HG03095 (cell line): ENCODE measurements at regions not wholly inside any gene's neighbourhood (a gene's known extent, or its start where the extent isn't known, plus 50 kb on each side); places are given as distances from the start of the nearest gene placed in this dataset.

Experiments
- ATAC-seq: cut with Tn5 transposase; IDR thresholded peaks from one replicate; pipeline ENCODE4 v1.9.1; 2021; ENCODE audit warnings: moderate library complexity; ENCODE audit not compliant: unreplicated experiment

DNA sequence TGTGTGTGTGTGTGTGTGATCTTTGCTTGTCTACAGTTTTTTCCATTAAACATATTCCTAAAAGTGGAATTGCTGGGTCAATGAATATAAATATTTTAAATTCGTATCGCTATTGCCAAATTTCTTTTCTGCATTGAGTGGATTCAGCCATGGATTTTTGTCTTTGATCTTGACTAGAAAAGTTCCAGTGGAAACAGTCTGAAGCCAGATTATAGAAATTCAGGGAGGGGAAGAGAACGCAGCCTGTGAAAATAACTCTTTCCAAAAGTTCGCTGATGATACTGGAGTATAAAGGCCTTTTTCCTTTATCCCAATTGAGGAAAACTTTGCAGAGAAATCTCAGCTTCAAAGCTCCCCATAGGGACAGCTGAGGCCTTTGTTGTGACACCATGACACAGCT, 292.3 kb upstream of the CD180 start:
- ATAC-seq: no peak

DNA sequence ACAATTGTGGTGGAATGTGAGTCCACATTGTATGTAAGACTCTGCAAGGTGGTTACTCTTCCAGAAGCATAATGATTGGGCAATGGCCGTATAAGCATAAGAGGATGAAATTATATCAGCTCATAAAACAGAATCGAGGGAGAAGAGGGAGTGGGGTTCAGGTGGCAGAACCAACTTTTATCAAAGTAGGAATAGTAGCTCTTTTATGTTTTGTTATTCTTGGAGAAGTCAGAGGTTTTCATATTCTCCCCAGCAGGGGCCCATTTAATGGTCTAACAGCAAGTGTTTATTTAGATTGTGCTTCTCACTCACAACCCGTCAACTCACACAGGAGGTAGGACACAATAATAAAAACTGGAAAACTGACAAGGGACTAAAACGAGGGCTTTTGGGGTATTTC, 291.3 kb upstream of the CD180 start:
- no peak for ATAC-seq

DNA sequence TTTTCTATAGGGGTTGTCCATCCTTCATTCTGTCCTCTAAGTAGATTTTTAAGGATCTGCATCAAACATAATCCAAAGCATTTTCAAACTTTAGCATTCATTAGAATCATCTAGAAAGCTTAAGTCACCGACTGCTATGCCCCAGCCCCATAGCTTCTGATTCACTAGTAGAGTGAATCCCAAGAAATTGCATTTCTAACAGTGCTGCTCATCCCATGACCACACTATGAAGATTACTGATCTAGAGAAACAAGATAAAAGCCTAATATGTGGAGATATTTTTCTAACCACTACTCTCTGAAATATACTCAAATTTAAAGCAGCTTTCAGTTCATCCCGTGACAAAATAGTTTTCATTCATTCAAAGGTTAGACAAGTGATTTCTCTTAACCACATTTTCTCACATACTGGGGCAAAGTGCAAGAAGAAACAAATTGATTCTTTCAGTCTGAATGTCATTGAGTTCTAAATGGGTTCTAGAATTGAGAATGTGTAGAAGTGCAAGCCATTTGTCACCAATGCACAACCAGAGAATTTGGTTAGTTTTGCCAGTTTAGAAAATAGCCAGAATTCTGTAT, 286.9 kb upstream of the CD180 start:
- ATAC-seq: no peak

DNA sequence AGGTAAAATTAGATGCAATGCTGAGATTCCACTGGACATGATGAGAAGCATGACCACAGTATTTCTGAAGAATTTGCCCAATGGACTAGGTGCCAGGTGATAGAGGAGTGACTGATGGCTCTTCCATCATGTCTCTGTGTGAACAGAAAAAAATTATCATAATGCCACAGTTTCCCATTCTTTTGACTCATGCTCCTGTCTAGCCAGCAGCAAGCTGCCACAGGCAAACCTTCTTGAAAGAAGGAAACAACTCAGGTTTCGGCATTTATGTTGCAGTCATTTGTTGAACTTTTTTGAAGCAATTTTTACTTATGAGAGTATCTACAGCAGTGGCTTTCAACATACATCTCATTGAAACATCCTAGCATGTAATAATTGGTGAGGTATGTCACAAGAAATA, 284.8 kb upstream of the CD180 start:
- no peak for ATAC-seq

DNA sequence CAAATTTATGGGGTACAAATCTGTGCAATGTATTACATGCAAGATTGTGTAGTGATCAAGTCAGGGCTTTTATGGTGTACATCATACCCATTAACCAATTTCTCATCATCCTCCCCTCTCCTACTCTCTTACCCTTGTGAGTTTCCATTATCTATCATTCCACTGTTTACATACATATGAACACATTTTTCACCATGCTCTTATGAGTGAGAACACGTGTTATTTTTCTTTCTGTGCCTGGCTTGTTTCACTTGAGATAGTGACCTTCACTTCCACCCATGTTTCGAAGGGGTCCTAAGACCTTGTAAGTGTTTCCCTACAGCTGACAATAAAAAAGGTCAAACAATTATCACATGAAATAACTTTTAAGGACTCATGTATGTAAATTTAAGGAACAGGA, 281.7 kb upstream of the CD180 start:
- no peak for ATAC-seq

DNA sequence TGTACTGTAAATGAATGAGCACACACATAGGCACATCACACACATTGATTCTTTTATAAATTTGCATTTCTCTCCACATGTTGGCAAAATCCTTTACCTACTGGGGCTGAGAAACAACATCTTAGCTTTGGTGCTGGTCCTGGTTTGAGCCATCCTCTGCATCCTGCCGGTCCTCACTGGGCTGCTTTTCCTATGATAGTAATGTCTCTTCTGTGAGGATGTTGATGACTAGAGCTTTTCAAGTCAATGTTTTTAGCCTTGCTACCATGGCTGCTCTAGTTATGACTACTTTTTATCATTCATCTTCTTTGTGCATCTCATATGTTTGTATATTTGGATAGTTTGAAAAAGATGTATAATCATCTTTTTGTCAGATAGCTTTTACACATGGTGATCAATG, 280.4 kb upstream of the CD180 start:
- ATAC-seq: no peak

DNA sequence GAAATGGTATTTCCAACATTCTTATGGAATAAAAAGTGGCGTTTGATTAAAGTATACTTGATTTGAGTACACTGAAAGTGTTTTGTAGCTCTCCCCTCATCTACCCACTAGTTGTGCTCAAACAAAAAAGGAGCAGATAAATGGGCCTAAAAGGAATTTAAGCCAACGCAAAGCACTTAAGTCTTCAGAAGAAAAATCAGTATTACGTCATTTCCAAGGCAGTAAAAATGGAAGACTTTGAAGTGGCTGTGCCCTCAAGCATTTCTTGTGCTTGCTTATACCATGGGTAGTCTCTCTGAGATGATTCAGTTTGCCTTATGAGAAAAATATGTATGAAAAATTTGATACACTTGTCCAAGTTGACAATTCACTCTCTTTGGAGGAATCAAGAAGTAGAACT, 279.9 kb upstream of the CD180 start:
- ATAC-seq: no peak

DNA sequence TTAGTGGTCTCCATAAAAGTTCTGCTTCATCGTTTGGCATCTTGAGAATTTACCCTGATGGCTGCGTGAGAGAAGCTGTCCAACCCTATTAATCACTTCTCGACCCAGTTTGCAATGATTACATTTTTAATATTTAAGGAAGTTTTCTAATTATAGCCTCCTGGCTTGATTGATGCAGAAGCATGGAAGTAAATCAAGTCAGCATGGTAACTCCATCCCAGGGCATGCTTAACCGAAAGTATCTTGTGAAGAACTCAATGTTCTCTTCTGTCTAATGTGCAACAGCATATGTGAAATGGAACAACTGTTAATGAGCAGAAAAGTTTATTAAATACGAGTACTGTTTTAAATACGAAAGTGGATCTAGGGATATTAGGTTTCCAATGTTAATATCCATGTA, 278.9 kb upstream of the CD180 start:
- ATAC-seq: no peak

DNA sequence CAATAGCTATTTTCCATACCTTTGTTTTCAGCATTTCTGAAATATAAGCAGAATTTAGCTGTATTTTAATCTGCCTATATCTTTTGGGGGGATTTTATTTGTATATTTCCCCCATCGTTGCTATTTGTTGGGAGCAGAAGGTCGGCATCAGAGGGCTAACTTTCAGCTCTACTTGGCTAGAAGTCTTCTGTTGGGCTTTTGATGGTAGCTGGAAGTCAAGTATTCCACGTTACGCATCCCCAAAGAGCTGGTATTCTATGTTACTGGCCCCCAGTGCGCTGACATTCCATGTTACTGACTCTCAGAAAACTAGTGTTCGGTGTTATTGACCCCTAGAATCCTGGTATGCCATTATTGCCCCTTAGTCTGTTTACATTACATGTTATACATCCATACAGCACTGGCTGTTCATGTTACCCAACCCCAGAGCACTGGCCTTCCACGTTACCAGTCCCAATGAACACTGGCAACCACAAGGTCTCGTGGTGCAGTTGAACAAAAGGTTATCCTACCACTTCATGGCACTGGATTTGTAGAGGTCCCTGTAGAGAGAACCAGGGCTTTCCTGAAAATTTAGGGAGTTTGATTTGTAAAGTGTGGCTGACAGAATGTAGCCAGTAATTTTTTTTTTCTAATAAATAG, 278.1 kb upstream of the CD180 start:
- ATAC-seq: no peak

DNA sequence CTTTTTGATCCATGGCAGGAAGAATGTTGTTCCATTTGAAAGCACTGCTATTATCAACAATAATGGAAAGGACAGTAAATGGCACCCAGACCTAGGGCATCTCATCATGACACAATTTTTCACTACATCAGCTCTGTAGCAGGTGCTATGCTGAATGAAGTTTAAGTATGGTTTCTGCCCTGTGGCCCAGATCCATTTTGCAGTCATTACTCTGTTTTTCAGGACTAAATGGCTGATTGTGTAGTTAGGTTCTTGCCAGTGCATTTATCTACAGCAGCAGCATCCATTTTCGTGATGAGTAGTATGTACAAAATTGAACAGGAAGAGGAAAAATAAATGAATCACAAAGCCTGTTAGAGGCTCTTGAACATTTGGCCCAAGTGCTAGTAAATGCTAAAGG, 270.5 kb upstream of the CD180 start:
- no peak for ATAC-seq

DNA sequence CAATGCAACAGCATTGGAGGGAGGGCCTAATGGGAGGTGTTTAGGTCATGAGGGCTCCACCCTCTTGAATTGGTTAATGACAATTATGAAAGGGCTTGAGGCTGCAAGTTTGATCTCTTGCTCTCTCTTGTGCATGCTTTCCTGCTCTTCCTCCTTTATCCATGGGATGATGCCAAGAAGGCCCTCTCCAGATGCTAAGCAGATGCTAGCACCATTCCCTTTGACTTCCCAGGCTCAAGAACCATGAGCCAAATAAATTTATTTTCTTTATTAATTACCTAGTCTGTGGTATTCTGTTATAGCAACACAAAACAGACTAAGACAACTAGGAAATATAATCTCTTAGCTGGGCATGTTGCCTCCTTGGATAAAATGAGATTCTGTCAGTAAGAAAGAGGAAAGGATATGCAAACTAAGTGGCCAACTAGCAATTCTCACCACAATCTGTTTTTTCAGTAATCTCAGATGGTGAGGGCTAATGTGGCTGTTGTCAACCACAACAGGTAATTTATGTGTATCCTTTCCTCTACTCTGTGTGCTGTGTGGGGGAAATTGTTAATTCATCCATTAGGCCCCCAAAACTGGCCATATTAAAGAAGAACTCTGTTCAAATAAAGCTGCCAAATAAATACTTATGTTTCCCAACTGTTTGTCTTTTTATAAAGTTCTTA, 269.1 kb upstream of the CD180 start:
- ATAC-seq: no peak

DNA sequence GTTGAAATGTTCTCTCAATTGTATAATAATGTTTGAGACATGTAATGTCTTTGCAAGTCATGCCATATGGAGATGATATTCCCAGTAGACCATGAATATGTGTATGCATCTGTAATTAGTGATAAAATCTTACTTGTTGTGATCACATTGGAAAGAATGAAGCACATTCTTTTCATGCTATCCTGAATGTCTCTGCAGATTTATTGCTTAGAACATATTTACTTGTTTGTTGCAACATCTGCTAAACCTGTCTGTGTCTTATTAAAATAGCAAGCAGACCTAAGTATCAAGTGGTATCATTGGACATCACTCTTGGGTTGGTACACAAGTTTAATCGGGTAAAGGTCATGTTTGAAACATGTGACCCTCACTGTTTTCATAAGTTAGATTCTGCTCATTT, 265.5 kb upstream of the CD180 start:
- ATAC-seq: no peak

DNA sequence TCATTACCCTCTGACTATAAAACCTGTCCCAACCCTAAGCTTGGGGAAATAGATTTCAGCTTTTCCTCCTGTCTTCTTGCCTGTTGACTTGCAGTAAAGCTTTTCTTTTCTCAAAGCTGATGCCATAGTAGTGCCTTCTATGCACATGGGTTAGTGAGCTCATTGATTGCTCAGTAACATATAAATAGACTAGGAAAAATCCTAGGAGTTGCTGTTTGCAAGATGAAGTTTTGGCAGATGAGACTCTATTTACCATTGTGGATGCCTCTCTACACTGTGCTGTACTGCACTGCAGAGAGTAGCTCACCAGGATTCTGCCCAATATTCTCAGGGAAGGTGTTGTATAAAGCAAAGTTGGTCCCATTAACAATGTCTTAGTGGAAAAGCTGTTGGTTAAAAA, 262.7 kb upstream of the CD180 start:
- no peak for ATAC-seq

DNA sequence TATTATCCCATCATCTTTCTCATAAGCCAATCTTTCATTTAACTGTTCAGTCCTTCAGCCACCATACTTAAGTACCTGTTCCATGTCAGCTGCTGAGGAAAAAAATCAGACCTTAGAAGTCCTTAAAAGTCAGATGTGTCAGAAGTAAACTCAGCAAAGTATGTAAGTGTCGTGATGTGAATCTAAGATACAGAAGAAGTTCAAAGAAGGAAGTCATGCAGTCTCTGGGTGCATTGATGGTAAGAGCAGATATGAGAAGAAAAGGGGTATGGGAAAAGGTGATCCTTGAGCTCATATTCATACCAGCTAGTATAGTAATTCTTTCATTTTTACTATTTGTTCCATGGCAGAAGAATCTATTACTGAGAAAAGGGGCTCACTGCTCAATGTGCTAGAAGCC, 259.4 kb upstream of the CD180 start:
- ATAC-seq: no peak

DNA sequence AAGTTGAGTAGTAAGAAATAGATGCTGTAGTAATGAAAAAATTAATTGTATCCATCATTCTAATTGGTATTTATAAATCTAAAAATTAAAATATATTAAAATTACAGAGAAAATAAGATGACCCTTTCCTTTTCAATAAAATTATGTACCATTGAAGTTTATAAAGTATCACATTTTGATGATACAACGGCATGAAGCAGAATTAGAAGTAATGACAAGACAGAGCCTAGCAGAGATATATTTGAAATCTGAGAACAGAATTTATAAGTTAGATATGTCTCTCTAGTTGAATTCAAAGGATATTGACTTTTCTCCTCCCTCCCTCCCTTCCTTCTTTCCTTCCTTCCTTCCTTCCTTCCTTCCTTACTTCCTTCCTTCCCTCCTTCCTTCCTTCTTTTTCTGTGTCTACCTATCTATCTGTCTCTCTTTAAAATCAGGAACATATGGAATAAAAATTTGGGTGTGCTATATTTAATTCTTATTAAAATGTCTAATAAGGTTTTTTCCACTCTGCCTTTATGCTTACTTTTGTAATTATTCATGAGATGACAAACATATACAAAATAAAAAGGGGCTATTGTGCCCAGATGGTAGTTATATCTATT, 258.5 kb upstream of the CD180 start:
- ATAC-seq: no peak

DNA sequence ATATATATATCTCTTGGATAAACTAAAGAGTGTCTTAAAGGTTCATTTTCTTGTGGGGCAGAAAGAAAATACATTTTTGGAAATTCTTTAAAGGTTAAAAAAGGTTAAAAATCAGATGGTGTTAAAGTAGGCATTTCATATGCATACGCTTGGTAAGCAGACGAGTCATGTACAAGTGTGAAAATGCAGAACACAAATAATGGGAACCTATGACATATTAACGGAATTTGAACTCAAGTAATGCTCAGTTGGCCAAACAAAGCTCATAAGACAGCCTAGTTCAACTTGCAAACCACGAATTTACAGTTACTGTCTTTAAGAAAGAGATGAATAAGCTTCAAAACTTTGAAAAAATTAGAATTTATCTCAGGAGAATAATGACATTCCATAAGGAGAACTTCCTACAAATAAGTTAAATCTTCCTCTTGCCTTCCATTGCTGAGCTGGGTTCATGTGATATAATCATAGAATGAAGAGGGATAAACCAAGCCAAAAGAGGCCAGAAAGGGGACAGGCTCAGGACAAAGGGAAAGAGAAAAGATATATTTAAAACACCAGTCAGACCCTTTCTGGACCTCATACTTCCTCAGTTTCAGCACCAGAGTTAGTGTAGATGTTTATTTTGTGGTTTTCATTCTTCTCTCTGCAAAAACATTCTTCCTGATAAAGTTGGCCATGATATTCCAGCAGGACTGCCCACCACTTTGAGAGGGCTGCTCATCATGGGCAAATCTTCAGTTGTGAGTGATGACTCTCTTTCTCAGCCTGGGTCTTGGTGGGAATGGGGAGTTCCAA, 256.7 kb upstream of the CD180 start:
- no peak for ATAC-seq

DNA sequence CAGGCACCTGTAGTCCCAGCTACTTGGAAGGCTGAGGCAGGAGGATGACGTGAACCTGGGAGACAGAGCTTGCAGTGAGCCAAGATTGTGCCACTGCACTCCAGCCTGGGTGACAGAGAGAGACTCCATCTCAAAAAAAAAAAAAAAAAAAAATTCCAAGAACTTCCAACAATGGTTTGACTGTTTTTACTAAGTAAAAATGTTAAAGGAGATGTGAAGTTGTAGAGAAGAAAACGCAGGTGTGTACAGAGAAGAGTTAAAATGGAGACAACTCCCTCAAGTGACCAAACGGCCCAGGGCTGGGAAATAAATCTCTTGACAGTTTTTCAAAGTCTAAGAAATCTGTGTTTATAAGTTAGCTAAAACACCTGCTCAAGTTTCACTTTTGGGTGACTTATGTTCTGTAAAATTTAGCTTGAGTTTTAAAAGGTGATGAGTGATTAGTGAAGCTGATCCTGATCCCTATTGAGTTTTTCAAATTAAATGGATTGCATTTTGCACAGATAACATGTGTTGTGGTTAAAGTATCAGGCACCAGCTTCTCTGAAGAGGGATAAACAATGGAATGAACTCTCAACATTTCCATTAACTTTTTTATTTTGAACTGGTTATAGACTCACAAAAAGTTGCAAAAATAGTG, 255.2 kb upstream of the CD180 start:
- no peak for ATAC-seq

DNA sequence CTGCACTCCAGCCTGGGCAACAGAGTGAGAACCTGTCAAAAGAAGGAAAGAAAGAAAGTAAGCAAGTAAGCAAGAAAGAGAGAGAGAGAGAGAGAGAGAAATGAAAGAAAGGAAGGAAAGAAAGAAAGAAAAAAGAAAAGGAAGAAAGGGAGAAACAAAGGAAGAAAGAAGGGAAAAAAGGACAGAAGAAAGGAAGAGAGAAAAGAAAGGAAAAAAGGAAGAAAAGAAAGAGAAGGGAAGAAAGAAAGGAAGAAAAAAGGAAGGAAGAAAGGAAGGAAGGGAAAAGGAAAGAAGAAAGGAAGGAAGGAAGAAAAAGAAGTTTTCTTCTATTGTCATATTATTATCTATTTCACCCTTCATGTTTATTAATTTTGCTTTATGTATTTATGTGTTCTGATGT, 251.1 kb upstream of the CD180 start:
- no peak for ATAC-seq

DNA sequence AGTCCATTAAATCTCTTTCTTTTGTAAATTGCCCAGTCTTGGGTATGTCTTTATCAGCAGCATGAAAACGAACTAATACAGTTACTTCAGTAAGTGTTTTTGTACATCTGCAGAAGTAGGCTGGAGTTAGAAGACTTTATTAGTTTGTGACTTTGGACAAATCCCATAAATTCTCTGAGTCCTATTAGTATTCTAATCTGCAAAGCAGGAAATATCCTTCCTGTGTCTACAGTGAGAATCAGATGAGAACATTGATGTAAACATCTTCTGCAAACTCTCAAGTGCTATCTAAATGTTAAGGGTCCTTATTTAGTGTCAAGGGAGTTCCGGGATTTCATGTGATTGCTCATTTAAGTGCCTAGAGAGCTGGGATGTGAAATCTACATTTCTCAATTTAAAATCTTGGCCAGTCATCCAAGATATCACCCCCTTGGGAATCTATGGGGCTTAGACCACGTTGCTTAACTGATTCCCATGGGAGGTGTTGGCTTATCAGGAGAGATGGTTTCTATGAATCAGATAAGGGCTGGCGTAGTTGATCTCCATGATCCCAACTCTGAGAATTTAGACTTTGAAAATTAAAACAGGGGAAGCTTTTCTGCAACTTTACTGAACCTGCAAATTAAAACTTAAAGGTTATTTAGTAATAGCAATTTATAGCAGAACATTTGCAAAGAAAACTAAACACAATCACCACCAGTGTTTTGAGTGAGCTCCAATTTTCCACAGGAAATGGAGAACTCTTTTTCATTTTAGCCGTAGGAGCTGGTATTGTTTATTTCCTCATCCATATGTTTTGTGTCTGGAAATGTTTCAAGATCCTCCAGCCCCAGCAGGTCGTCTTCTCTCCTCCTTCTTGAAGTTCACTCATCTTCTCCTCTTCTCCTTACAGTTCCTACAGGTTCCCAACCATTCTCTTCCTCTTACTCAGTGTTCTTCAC, 241.6 kb upstream of the CD180 start:
- no peak for ATAC-seq

DNA sequence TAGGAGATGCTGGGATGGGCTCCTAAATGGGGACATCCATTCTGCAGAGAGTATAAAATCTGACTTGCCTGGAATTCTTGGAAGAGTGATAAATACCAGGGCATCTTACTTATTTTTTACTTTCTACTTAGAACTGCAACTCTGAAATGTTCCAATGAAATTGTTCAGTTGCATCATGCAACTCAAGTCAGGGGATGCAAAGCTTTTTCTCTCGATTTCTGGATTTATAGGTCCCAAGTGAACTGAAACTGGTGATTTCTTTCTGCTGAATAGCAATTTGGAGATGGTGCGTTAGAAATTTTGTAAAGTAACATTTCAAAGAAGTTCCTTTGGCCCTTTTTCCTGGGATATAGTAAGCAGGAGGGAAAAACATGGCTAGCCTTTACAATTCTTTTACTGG, 238.4 kb upstream of the CD180 start:
- ATAC-seq: no peak
